ENCODE measurements at regions not wholly inside any gene's neighbourhood (a gene's known extent, or its start where the extent isn't known, plus 50 kb on each side); places are given as distances from the start of the nearest gene placed in this dataset.

DNA sequence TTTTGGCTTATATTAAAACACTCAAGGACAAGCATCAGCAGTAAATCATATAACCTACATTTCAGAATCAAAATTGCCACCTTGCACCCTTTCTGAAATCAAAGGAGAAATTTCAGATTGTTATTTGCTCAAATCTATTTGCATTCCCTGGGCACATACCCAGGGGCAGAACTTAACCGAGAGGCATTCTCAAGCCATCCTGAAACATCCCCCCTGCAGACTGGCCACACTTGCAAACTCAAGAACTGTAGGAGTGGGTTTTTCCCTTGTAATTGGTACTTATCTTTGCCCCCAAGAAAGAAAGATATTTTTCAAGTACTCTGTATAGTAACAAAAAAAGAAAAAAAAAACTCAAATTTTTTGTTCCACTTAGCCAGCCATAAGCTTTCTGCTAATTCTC, 213.6 kb upstream of the ESRRG start:
- TF ChIP-seq, protein P1, sequence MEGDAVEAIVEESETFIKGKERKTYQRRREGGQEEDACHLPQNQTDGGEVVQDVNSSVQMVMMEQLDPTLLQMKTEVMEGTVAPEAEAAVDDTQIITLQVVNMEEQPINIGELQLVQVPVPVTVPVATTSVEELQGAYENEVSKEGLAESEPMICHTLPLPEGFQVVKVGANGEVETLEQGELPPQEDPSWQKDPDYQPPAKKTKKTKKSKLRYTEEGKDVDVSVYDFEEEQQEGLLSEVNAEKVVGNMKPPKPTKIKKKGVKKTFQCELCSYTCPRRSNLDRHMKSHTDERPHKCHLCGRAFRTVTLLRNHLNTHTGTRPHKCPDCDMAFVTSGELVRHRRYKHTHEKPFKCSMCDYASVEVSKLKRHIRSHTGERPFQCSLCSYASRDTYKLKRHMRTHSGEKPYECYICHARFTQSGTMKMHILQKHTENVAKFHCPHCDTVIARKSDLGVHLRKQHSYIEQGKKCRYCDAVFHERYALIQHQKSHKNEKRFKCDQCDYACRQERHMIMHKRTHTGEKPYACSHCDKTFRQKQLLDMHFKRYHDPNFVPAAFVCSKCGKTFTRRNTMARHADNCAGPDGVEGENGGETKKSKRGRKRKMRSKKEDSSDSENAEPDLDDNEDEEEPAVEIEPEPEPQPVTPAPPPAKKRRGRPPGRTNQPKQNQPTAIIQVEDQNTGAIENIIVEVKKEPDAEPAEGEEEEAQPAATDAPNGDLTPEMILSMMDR (IDR thresholded peaks at IDR 0.05): no peak
- no peak for TF ChIP-seq POLR2A (IDR thresholded peaks at IDR 0.05)
